ENCODE measurements at regions not wholly inside any gene's neighbourhood (a gene's known extent, or its start where the extent isn't known, plus 50 kb on each side); places are given as distances from the start of the nearest gene placed in this dataset.

DNA sequence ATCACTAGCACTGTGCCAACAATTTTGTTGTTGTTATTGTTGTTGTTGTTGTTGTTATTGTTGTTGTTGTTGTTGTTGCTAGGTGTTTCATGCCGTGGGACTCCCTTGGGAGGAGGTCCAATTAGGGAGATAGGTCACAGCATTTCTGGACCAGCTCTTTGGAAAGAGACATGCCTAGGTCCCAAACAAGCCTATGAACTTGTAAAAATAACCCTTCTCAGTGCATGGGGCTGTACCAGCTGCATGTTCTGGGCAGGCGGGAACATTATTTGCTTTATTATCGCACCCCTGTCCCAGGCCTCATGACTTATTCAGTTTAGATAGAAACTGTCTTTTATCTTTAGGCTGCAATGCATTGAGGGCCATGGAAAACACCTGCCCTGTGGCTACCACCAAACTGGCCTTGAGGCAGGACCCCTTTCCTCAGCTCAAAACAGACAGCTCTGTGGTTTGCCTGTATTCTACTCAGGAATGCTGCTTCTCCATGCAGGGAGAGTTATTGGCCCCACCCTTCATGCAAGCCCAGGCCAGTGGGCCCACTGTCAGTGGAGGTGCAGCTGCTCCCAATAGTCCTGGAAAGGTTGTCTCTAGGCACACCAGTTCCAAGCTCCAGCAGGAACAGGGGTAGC lies 386.5 kb upstream of the BRINP3 start:
- Mint-ChIP-seq H3K36me3 (peaks cover 0 to 8% (median 0%) of the 10 kb centered on the region in 5 donors), H3K4me1 (no peaks in the 10 kb centered on the region), H3K9me3 (peaks cover 0 to 23% (median 6%) of the 10 kb centered on the region in 11 donors), H3K27ac (no peak overlapping the region), H3K4me3 (no peak overlapping the region), H3K27me3 (no peaks in the 10 kb centered on the region)
- ATAC-seq (no peak), DNase-seq (no peak)
- POLR2A ChIA-PET, result no interaction called here
- intact Hi-C loops (cut with micrococcal nuclease), result no loop called here
- Histone ChIP-seq H3K4me3 (ENCODE audit: low read length) (no peak overlapping the region), H3K36me3 (ENCODE audit: control insufficient read depth in 2 of 3, insufficient read depth in 3 of 3, low read length in 3 of 3) (no peaks in the 10 kb centered on the region), H3K27me3 (ENCODE audit: control insufficient read depth in 2 of 2, insufficient read depth in 2 of 2, low read length in 2 of 2) (no peaks in the 10 kb centered on the region), H3K9me3 (ENCODE audit: control insufficient read depth in 2 of 3, low read length in 3 of 3) (peaks cover 0 to 6% (median 0%) of the 10 kb centered on the region in 3 experiments), H3K4me1 (ENCODE audit: control insufficient read depth in 2 of 2, insufficient read depth in 2 of 2, low read length in 2 of 2) (no peaks in the 10 kb centered on the region), H3K27ac (ENCODE audit: low read depth, low read length) (no peak overlapping the region)
- CTCF ChIA-PET, result no interaction called here

GRCh38 chr1:190880352-190880751 lies 402.7 kb upstream of the BRINP3 start:
- intact Hi-C loops (cut with micrococcal nuclease), result no loop called here
- Mint-ChIP-seq H3K9me3 (peaks cover 0 to 9% (median 2%) of the 10 kb centered on the region in 11 donors), H3K36me3 (no peaks in the 10 kb centered on the region), H3K4me3 (no peak overlapping the region), H3K27ac (no peak overlapping the region), H3K27me3 (no peaks in the 10 kb centered on the region), H3K4me1 (no peaks in the 10 kb centered on the region)
- Histone ChIP-seq H3K9me3 (ENCODE audit: control insufficient read depth in 2 of 3, low read length in 3 of 3) (no peaks in the 10 kb centered on the region), H3K4me1 (ENCODE audit: control insufficient read depth in 2 of 2, insufficient read depth in 2 of 2, low read length in 2 of 2) (no peaks in the 10 kb centered on the region), H3K36me3 (ENCODE audit: control insufficient read depth in 2 of 3, insufficient read depth in 3 of 3, low read length in 3 of 3) (no peaks in the 10 kb centered on the region), H3K27me3 (ENCODE audit: control insufficient read depth in 2 of 2, insufficient read depth in 2 of 2, low read length in 2 of 2) (no peaks in the 10 kb centered on the region), H3K4me3 (ENCODE audit: low read length) (no peak overlapping the region), H3K27ac (ENCODE audit: low read depth, low read length) (no peak overlapping the region)
- ATAC-seq, result no peak
- ChIA-PET CTCF (no interaction called here), POLR2A (no interaction called here)
- no peak for DNase-seq

GRCh38 chr1:190881064-190881463 lies 403.4 kb upstream of the BRINP3 start:
- Mint-ChIP-seq H3K27me3 (no peaks in the 10 kb centered on the region), H3K27ac (no peak overlapping the region), H3K4me3 (no peak overlapping the region), H3K36me3 (no peaks in the 10 kb centered on the region), H3K9me3 (peaks cover 0 to 13% (median 2%) of the 10 kb centered on the region in 11 donors), H3K4me1 (no peaks in the 10 kb centered on the region)
- H3K27ac ChIP-seq (ENCODE audit: low read depth, low read length), result no peak overlapping the region
- intact Hi-C loops (cut with micrococcal nuclease), result no loop called here
- no peaks in the 10 kb centered on the region for H3K27me3 ChIP-seq (ENCODE audit: control insufficient read depth in 2 of 2, insufficient read depth in 2 of 2, low read length in 2 of 2)
- H3K4me3 ChIP-seq (ENCODE audit: low read length), result no peak overlapping the region
- ATAC-seq (no peak), DNase-seq (no peak)
- no peaks in the 10 kb centered on the region for H3K4me1 ChIP-seq (ENCODE audit: control insufficient read depth in 2 of 2, insufficient read depth in 2 of 2, low read length in 2 of 2)
- no peaks in the 10 kb centered on the region for H3K9me3 ChIP-seq (ENCODE audit: control insufficient read depth in 2 of 3, low read length in 3 of 3)
- CTCF ChIA-PET, result no interaction called here
- H3K36me3 ChIP-seq (ENCODE audit: control insufficient read depth in 2 of 3, insufficient read depth in 3 of 3, low read length in 3 of 3), result no peaks in the 10 kb centered on the region
- POLR2A ChIA-PET, result no interaction called here

DNA sequence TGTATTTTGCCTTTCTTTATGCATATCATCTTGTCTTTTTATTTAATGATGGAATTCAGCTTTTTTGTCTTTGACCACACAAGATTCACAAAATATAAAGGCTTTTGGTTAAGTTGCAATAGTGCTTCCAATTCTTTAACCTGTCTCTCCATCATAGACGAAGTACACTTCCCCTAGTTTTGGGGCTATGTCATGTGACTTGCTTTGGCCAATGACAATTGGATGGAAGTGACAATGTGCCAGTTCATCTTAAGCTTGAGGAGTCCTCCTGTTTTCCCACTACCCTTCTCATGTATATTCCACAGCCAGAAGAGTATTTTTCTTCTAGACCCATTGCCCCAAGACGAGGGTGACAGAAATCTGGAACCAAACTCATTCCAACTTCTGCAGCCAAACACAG lies 419.6 kb upstream of the BRINP3 start:
- Mint-ChIP-seq H3K36me3 (peaks cover 0 to 4% (median 0%) of the 10 kb centered on the region in 5 donors), H3K27me3 (no peaks in the 10 kb centered on the region), H3K4me3 (no peak overlapping the region), H3K27ac (no peak overlapping the region), H3K4me1 (no peaks in the 10 kb centered on the region), H3K9me3 (peaks cover 0 to 34% (median 8%) of the 10 kb centered on the region in 11 donors)
- DNase-seq (no peak), ATAC-seq (no peak)
- Histone ChIP-seq H3K27ac (ENCODE audit: low read depth, low read length) (no peak overlapping the region), H3K4me1 (ENCODE audit: control insufficient read depth in 2 of 2, insufficient read depth in 2 of 2, low read length in 2 of 2) (no peaks in the 10 kb centered on the region), H3K4me3 (ENCODE audit: low read length) (no peak overlapping the region), H3K9me3 (ENCODE audit: control insufficient read depth in 2 of 3, low read length in 3 of 3) (peaks cover 0 to 4% (median 0%) of the 10 kb centered on the region in 3 experiments), H3K27me3 (ENCODE audit: control insufficient read depth in 2 of 2, insufficient read depth in 2 of 2, low read length in 2 of 2) (no peaks in the 10 kb centered on the region), H3K36me3 (ENCODE audit: control insufficient read depth in 2 of 3, insufficient read depth in 3 of 3, low read length in 3 of 3) (no peaks in the 10 kb centered on the region)
- POLR2A ChIA-PET, result no interaction called here
- CTCF ChIA-PET, result no interaction called here
- intact Hi-C loops (cut with micrococcal nuclease), result no loop called here

DNA sequence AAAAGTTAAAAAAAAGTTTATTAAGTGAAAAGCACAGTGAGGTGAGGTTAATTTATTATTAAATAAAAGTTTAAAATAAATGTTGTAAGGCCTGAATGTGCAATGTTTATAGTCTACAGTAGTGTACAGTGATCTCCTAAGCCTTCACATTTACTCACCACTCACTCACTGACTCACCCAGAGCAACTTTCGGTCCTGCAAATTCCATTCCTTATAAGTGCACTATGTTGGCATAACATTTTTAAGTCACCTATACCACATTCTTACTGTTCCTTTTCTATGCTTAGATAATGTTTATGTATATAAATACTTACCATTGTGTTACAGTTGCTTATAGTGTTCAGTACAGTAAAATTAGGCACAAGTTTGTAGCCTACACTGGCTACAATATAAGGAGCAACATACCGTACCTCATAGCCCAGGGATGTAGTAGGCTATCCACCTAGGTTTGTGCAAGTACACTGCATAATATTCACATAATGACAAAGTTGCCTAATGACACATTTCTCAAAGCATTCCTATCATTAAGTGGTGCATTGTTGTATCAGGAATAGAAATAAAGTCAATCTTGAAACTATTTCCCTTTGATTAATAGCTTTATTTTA lies 426.5 kb upstream of the BRINP3 start:
- ATAC-seq (no peak), DNase-seq (no peak)
- Histone ChIP-seq H3K36me3 (ENCODE audit: control insufficient read depth in 2 of 3, insufficient read depth in 3 of 3, low read length in 3 of 3) (no peaks in the 10 kb centered on the region), H3K27me3 (ENCODE audit: control insufficient read depth in 2 of 2, insufficient read depth in 2 of 2, low read length in 2 of 2) (no peaks in the 10 kb centered on the region), H3K4me3 (ENCODE audit: low read length) (no peak overlapping the region), H3K9me3 (ENCODE audit: control insufficient read depth in 2 of 3, low read length in 3 of 3) (peaks cover 0 to 4% (median 0%) of the 10 kb centered on the region in 3 experiments), H3K27ac (ENCODE audit: low read depth, low read length) (no peak overlapping the region), H3K4me1 (ENCODE audit: control insufficient read depth in 2 of 2, insufficient read depth in 2 of 2, low read length in 2 of 2) (no peaks in the 10 kb centered on the region)
- no peak overlapping the region for H3K27ac Mint-ChIP-seq
- H3K27me3 Mint-ChIP-seq, result no peaks in the 10 kb centered on the region
- peaks cover 0 to 25% (median 4%) of the 10 kb centered on the region in 11 donors for H3K9me3 Mint-ChIP-seq
- CTCF ChIA-PET, result no interaction called here
- H3K4me3 Mint-ChIP-seq, result no peak overlapping the region
- intact Hi-C loops (cut with micrococcal nuclease), result no loop called here
- POLR2A ChIA-PET, result no interaction called here
- H3K36me3 Mint-ChIP-seq, result peaks cover 0 to 4% (median 0%) of the 10 kb centered on the region in 5 donors
- no peaks in the 10 kb centered on the region for H3K4me1 Mint-ChIP-seq

- Histone ChIP-seq H3K9me3 (ENCODE audit: control insufficient read depth in 2 of 3, low read length in 3 of 3) (no peaks in the 10 kb centered on the region), H3K4me3 (ENCODE audit: low read length) (no peak overlapping the region), H3K36me3 (ENCODE audit: control insufficient read depth in 2 of 3, insufficient read depth in 3 of 3, low read length in 3 of 3) (no peaks in the 10 kb centered on the region), H3K27me3 (ENCODE audit: control insufficient read depth in 2 of 2, insufficient read depth in 2 of 2, low read length in 2 of 2) (no peaks in the 10 kb centered on the region), H3K27ac (ENCODE audit: low read depth, low read length) (no peak overlapping the region), H3K4me1 (ENCODE audit: control insufficient read depth in 2 of 2, insufficient read depth in 2 of 2, low read length in 2 of 2) (no peaks in the 10 kb centered on the region)
- no peaks in the 10 kb centered on the region for H3K27me3 Mint-ChIP-seq
- ATAC-seq (no peak), DNase-seq (no peak)
- H3K9me3 Mint-ChIP-seq, result peaks cover 0 to 11% (median 2%) of the 10 kb centered on the region in 11 donors
- no peak overlapping the region for H3K27ac Mint-ChIP-seq
- CTCF ChIA-PET, result no interaction called here
- POLR2A ChIA-PET, result no interaction called here
- intact Hi-C loops (cut with micrococcal nuclease), result no loop called here
- H3K36me3 Mint-ChIP-seq, result peaks cover 0 to 3% (median 0%) of the 10 kb centered on the region in 5 donors
- no peak overlapping the region for H3K4me3 Mint-ChIP-seq
- H3K4me1 Mint-ChIP-seq, result no peaks in the 10 kb centered on the region
These were observed 428.6 kb upstream of the BRINP3 start for GRCh38 chr1:190906206-190906725.

DNA sequence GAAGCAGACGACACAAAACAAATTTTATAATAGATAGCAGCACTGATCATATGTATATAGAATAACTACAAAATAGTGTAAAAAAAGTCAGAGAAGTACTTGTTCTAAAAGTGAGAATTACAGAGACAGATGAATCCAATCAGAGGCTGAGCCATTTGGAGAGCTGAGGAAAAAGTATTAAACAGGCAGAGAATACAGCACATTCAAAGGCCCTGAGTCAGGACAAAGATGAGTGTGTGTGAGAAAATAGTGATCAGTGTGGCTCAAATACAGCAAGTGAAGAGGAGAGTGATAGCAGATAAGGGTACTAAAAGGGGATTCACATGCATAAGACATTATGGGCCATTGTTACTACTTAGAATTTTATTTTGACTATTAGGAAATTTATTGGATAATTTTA lies 430.6 kb upstream of the BRINP3 start:
- DNase-seq, result no peak
- Mint-ChIP-seq H3K4me3 (no peak overlapping the region), H3K27ac (no peak overlapping the region), H3K27me3 (no peaks in the 10 kb centered on the region), H3K9me3 (peaks cover 0 to 12% (median 5%) of the 10 kb centered on the region in 11 donors), H3K36me3 (no peaks in the 10 kb centered on the region), H3K4me1 (no peaks in the 10 kb centered on the region)
- H3K27me3 ChIP-seq (ENCODE audit: control insufficient read depth in 2 of 2, insufficient read depth in 2 of 2, low read length in 2 of 2), result no peaks in the 10 kb centered on the region
- ChIA-PET CTCF (no interaction called here), POLR2A (no interaction called here)
- intact Hi-C loops (cut with micrococcal nuclease), result no loop called here
- no peak overlapping the region for H3K4me3 ChIP-seq (ENCODE audit: low read length)
- no peaks in the 10 kb centered on the region for H3K36me3 ChIP-seq (ENCODE audit: control insufficient read depth in 2 of 3, insufficient read depth in 3 of 3, low read length in 3 of 3)
- H3K9me3 ChIP-seq (ENCODE audit: control insufficient read depth in 2 of 3, low read length in 3 of 3), result no peaks in the 10 kb centered on the region
- no peaks in the 10 kb centered on the region for H3K4me1 ChIP-seq (ENCODE audit: control insufficient read depth in 2 of 2, insufficient read depth in 2 of 2, low read length in 2 of 2)
- no peak for ATAC-seq
- H3K27ac ChIP-seq (ENCODE audit: low read depth, low read length), result no peak overlapping the region

Data from naive thymus-derived CD4-positive, alpha-beta T cell (primary cell).